Neural progenitor cell (in vitro differentiated cells): ENCODE measurements at regions not wholly inside any gene's neighbourhood (a gene's known extent, or its start where the extent isn't known, plus 50 kb on each side); places are given as distances from the start of the nearest gene placed in this dataset.

Experiments
- DNase-seq: peaks from one replicate; pipeline ENCODE4 v3.0.0-alpha.2; 2016; ENCODE audit warnings: low spot score
- H2AFZ ChIP-seq: fragments of 200-600 bp; sonication (generic); replicated peaks from 2 replicates; pipeline ENCODE4 v1.6.1; 2016; ENCODE audit warnings: antibody characterized with exemption
- H3F3A ChIP-seq: fragments of 200-600 bp; sonication (generic); 2 replicates; pipeline ENCODE4 v1.6.1; 2016; ENCODE audit warnings: antibody characterized with exemption, low read depth
- H3K27ac ChIP-seq: fragments of 200-600 bp; sonication (generic); 2 replicates; pipeline ENCODE4 v1.5.1; 2016; ENCODE audit warnings: mild to moderate bottlenecking
- H3K27me3 ChIP-seq: fragments of 200-600 bp; sonication (generic); 2 replicates; pipeline ENCODE4 v1.6.1; 2016; ENCODE audit warnings: mild to moderate bottlenecking, moderate library complexity
- H3K36me3 ChIP-seq: fragments of 200-600 bp; sonication (generic); 2 replicates; pipeline ENCODE4 v1.5.1; 2016
- H3K4me1 ChIP-seq: fragments of 200-600 bp; sonication (generic); 2 replicates; pipeline ENCODE4 v1.6.1; 2016; ENCODE audit warnings: mixed run types
- H3K4me2 ChIP-seq: fragments of 200-600 bp; sonication (generic); 2 replicates; pipeline ENCODE4 v1.6.1; 2016
- H3K4me3 ChIP-seq: fragments of 200-600 bp; sonication (generic); 2 replicates; pipeline ENCODE4 v1.5.1; 2016
- H3K79me2 ChIP-seq: fragments of 200-600 bp; sonication (generic); 2 replicates; pipeline ENCODE4 v1.6.1; 2016; ENCODE audit warnings: low read depth
- H3K9ac ChIP-seq: fragments of 200-600 bp; sonication (generic); 2 replicates; pipeline ENCODE4 v1.6.1; 2016
- H3K9me3 ChIP-seq: fragments of 200-600 bp; sonication (generic); 2 replicates; pipeline ENCODE4 v1.5.1; 2016; ENCODE audit warnings: low read depth
- H4K20me1 ChIP-seq: fragments of 200-600 bp; sonication (generic); 2 replicates; pipeline ENCODE4 v1.6.1; 2016; ENCODE audit warnings: low read depth
- H3K27ac Mint-ChIP-seq: 3 replicates; pipeline ENCODE4 v1.8.0; 2021; ENCODE audit warnings: mixed read lengths
- H3K27me3 Mint-ChIP-seq: 2 replicates; pipeline ENCODE4 v1.8.0; 2022; ENCODE audit warnings: low read depth, mild to moderate bottlenecking, inconsistent platforms, moderate library complexity, mixed read lengths; ENCODE audit not compliant: insufficient read depth
- H3K36me3 Mint-ChIP-seq: 3 replicates; pipeline ENCODE4 v1.8.0; 2021; ENCODE audit warnings: mixed read lengths
- H3K4me1 Mint-ChIP-seq: 3 replicates; pipeline ENCODE4 v1.8.0; 2021; ENCODE audit warnings: mixed read lengths
- H3K4me3 Mint-ChIP-seq: 3 replicates; pipeline ENCODE4 v1.8.0; 2021; ENCODE audit warnings: mild to moderate bottlenecking, moderate library complexity, mixed read lengths
- H3K9me3 Mint-ChIP-seq: 3 replicates; pipeline ENCODE4 v1.8.0; 2020; ENCODE audit warnings: mixed read lengths
- CTCF ChIP-seq: fragments of 200-600 bp; sonication (generic); IDR thresholded peaks from 2 replicates; pipeline ENCODE4 v1.5.1; 2017; ENCODE audit warnings: antibody characterized with exemption, mild to moderate bottlenecking
- EZH2 ChIP-seq: fragments of 200-600 bp; sonication (generic); IDR thresholded peaks from 2 replicates; pipeline ENCODE4 v1.6.1; 2017; ENCODE audit warnings: antibody characterized with exemption, mild to moderate bottlenecking, moderate library complexity
- EZH2phosphoT487 ChIP-seq: fragments of 200-600 bp; sonication (generic); IDR thresholded peaks from 2 replicates; pipeline ENCODE4 v1.6.1; 2017; ENCODE audit warnings: antibody characterized with exemption

GRCh38 chr13:44137466-44137865 is 236.2 kb upstream of the SERP2 start:
- no peaks in the 10 kb centered on the region for H3K36me3 ChIP-seq
- no peak overlapping the region for H2AFZ ChIP-seq
- Mint-ChIP-seq H3K4me1 (peaks cover 38% of the 10 kb centered on the region), H3K4me3 (no peak overlapping the region), H3K27me3 (peaks cover 6% of the 10 kb centered on the region), H3K36me3 (no peaks in the 10 kb centered on the region), H3K27ac (no peak overlapping the region), H3K9me3 (no peaks in the 10 kb centered on the region)
- DNase-seq: no peak
- H3K9me3 ChIP-seq: no peaks in the 10 kb centered on the region
- H3F3A ChIP-seq: peaks cover 14% of the 10 kb centered on the region
- no peak overlapping the region for H3K27ac ChIP-seq
- H3K79me2 ChIP-seq: no peaks in the 10 kb centered on the region
- H3K4me3 ChIP-seq: no peak overlapping the region
- H3K27me3 ChIP-seq: no peaks in the 10 kb centered on the region
- no peak overlapping the region for H3K9ac ChIP-seq
- peaks cover 21% of the 10 kb centered on the region for H3K4me1 ChIP-seq
- no peaks in the 10 kb centered on the region for H4K20me1 ChIP-seq
- no peak for TF ChIP-seq EZH2phosphoT487
- TF ChIP-seq CTCF: no peak
- TF ChIP-seq EZH2: no peak
- no peak overlapping the region for H3K4me2 ChIP-seq

- Histone ChIP-seq H3K27ac (no peak overlapping the region), H4K20me1 (no peaks in the 10 kb centered on the region), H3K36me3 (no peaks in the 10 kb centered on the region), H3K79me2 (no peaks in the 10 kb centered on the region), H3K9ac (no peak overlapping the region), H3K4me2 (peak overlapping the region; percentile 83), H3F3A (peaks cover 14% of the 10 kb centered on the region), H3K4me1 (peaks cover 21% of the 10 kb centered on the region), H3K27me3 (no peaks in the 10 kb centered on the region), H3K9me3 (no peaks in the 10 kb centered on the region), H3K4me3 (no peak overlapping the region), H2AFZ (no peak overlapping the region)
- Mint-ChIP-seq H3K9me3 (no peaks in the 10 kb centered on the region), H3K27me3 (no peaks in the 10 kb centered on the region), H3K4me1 (peaks cover 43% of the 10 kb centered on the region), H3K4me3 (no peak overlapping the region), H3K36me3 (no peaks in the 10 kb centered on the region), H3K27ac (peak overlapping the region; percentile 34)
- no peak for TF ChIP-seq EZH2phosphoT487
- no peak for TF ChIP-seq CTCF
- TF ChIP-seq EZH2: no peak
- peak; percentile 76 for DNase-seq
Observed at GRCh38 chr13:44140146-44140545, 233.5 kb upstream of the SERP2 start.

GRCh38 chr13:44140888-44141724 is 232.5 kb upstream of the SERP2 start:
- peak overlapping the region; percentile 90 for H2AFZ ChIP-seq
- H3K4me1 ChIP-seq: peaks cover 21% of the 10 kb centered on the region
- peak overlapping the region; percentile 83 for H3K4me2 ChIP-seq
- no peak for TF ChIP-seq EZH2phosphoT487
- no peak for TF ChIP-seq EZH2
- TF ChIP-seq CTCF: no peak
- H3K27me3 ChIP-seq: no peaks in the 10 kb centered on the region
- Mint-ChIP-seq H3K4me1 (peaks cover 43% of the 10 kb centered on the region), H3K9me3 (no peaks in the 10 kb centered on the region), H3K27me3 (no peaks in the 10 kb centered on the region), H3K4me3 (peak overlapping the region; percentile 83), H3K36me3 (no peaks in the 10 kb centered on the region), H3K27ac (peak overlapping the region; percentile 96)
- H3K9me3 ChIP-seq: no peaks in the 10 kb centered on the region
- no peaks in the 10 kb centered on the region for H3K36me3 ChIP-seq
- peak overlapping the region; percentile 66 for H3K9ac ChIP-seq
- H4K20me1 ChIP-seq: no peaks in the 10 kb centered on the region
- DNase-seq: peak; percentile 20
- H3K27ac ChIP-seq: peak overlapping the region; percentile 90
- H3F3A ChIP-seq: peaks cover 14% of the 10 kb centered on the region
- no peaks in the 10 kb centered on the region for H3K79me2 ChIP-seq
- H3K4me3 ChIP-seq: peak overlapping the region; percentile 46
